AG04449 (cell line): ENCODE measurements at regions not wholly inside any gene's neighbourhood (a gene's known extent, or its start where the extent isn't known, plus 50 kb on each side); places are given as distances from the start of the nearest gene placed in this dataset.

Source experiments
- CTCF ChIA-PET: fragments of 350-600 bp; formaldehyde crosslinking; extraction: SDS; loops from one replicate; lab custom pipeline; 2021; ENCODE audit warnings: antibody characterized with exemption; lab: Yijun Ruan, JAX
- POLR2A ChIA-PET: fragments of 400-600, 350-600 bp; formaldehyde crosslinking; extraction: SDS; loops from one replicate; lab custom pipeline; 2020; ENCODE audit warnings: antibody characterized with exemption, inconsistent platforms; lab: Yijun Ruan, JAX
- DNase-seq: peaks from one replicate; pipeline ENCODE4 v3.0.0-alpha.2; 2010; ENCODE audit warnings: low read depth, low spot score
- H3K4me3 ChIP-seq: 2 replicates; pipeline ENCODE4 v1.5.1; 2011; ENCODE audit warnings: low read depth, mild to moderate bottlenecking, control low read depth, low read length
- CTCF ChIP-seq: IDR thresholded peaks from one replicate; pipeline ENCODE4 v1.5.1; 2011; ENCODE audit warnings: mild to moderate bottlenecking, moderate library complexity, low read length, control low read depth, inconsistent platforms; ENCODE audit not compliant: insufficient read depth; ENCODE audit errors: missing control alignments

DNA sequence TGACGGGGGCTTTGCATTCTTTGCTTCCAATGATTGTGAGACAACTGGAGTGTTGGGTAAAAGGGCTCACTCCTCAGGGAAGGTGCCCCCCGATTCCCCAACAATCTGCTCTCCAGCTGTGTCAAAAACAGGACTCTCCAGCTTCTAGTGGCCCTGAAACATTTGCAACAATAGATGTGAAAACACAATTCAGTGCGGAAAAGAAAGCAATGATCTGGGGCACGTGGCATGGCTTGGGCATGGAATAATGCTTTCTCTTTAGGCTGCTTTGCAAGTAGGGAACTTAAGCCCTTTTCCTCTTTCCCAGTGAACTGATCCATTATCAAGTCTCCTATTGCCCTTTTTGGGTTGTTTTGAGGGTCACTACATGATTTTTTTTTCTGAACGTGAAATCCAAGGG is 239.9 kb downstream of the C4orf33 start:
- ChIA-PET CTCF (no interaction called here), POLR2A (no interaction called here)
- DNase-seq: no peak
- no peak for TF ChIP-seq CTCF
- no peak overlapping the region for H3K4me3 ChIP-seq

- H3K4me3 ChIP-seq: no peak overlapping the region
- no peak for TF ChIP-seq CTCF
- POLR2A ChIA-PET: no interaction called here
- CTCF ChIA-PET: no interaction called here
- no peak for DNase-seq
Observed at GRCh38 chr4:129336457-129337227, 240.7 kb downstream of the C4orf33 start.

GRCh38 chr4:129337228-129337620 is 241.3 kb downstream of the C4orf33 start:
- TF ChIP-seq CTCF: no peak
- H3K4me3 ChIP-seq: no peak overlapping the region
- DNase-seq: no peak
- POLR2A ChIA-PET: no interaction called here
- CTCF ChIA-PET: no interaction called here

GRCh38 chr4:129342819-129343408 is 247.0 kb downstream of the C4orf33 start:
- ChIA-PET POLR2A (no interaction called here), CTCF (interaction anchor here (0.8 to 2.1 kb wide), 5 partner anchors 10 to 299 kb away, joined by 3 to 6 read pairs (median 3); no protein-coding TSS in a partner anchor)
- no peak for TF ChIP-seq CTCF
- peak overlapping the region; percentile 29 for H3K4me3 ChIP-seq
- peak; percentile 28 for DNase-seq

- no peak for DNase-seq
- ChIA-PET CTCF (interaction anchor here (0.7 to 2.1 kb wide), 5 partner anchors 9 to 915 kb away, joined by 3 to 6 read pairs (median 3); no protein-coding TSS in a partner anchor), POLR2A (no interaction called here)
Observed at GRCh38 chr4:129344058-129344457, 248.1 kb downstream of the C4orf33 start.

More at GRCh38 chr4:129344058-129344457, 248.1 kb downstream of the C4orf33 start:
- peak; percentile 23 for TF ChIP-seq CTCF
- no peak overlapping the region for H3K4me3 ChIP-seq
